T-helper 17 cell (primary cell): ENCODE measurements at regions not wholly inside any gene's neighbourhood (a gene's known extent, or its start where the extent isn't known, plus 50 kb on each side); places are given as distances from the start of the nearest gene placed in this dataset.
"Not testable (repeated sequence)": the region's sequence is repeated elsewhere in the genome, so short reads cannot be mapped to it uniquely, and the experiment has no call there.

Source experiments
- ATAC-seq: fragments of 150-1000 bp; cut with Tn5 transposase; 2 replicates; pipeline ENCODE4 v1.10.0; 2021; ENCODE audit warnings: mild to moderate bottlenecking, moderate library complexity
- DNase-seq, 3 donors: peaks; one replicate each; pipeline versions ENCODE4 v3.0.0 to v3.0.0-alpha.2; 2020 to 2021
- H3K9me3 ChIP-seq: one replicate; pipeline ENCODE4 v1.7.0; 2013; ENCODE audit warnings: low read length, mild to moderate bottlenecking; ENCODE audit not compliant: control insufficient read depth, poor library complexity, severe bottlenecking
- H3K27ac Mint-ChIP-seq: one replicate; pipeline ENCODE4 v1.8.0; 2022; ENCODE audit warnings: mild to moderate bottlenecking, moderate library complexity, mixed read lengths
- H3K27me3 Mint-ChIP-seq: one replicate; pipeline ENCODE4 v1.8.0; 2022; ENCODE audit warnings: mixed read lengths
- H3K36me3 Mint-ChIP-seq: one replicate; pipeline ENCODE4 v1.8.0; 2022; ENCODE audit warnings: low read depth, mixed read lengths
- H3K4me1 Mint-ChIP-seq: one replicate; pipeline ENCODE4 v1.8.0; 2022; ENCODE audit warnings: mild to moderate bottlenecking, mixed read lengths
- H3K4me3 Mint-ChIP-seq: one replicate; pipeline ENCODE4 v1.8.0; 2022; ENCODE audit warnings: mild to moderate bottlenecking, moderate library complexity, mixed read lengths

GRCh38 chr11:95426823-95427462, 195.9 kb upstream of the SESN3 start:
- Mint-ChIP-seq H3K36me3 (no peaks in the 10 kb centered on the region), H3K27me3 (peaks cover 9% of the 10 kb centered on the region), H3K4me1 (no peaks in the 10 kb centered on the region), H3K4me3 (no peak overlapping the region), H3K27ac (no peak overlapping the region)
- no peaks in the 10 kb centered on the region for H3K9me3 ChIP-seq
- DNase-seq (no peak), ATAC-seq (no peak)

DNA sequence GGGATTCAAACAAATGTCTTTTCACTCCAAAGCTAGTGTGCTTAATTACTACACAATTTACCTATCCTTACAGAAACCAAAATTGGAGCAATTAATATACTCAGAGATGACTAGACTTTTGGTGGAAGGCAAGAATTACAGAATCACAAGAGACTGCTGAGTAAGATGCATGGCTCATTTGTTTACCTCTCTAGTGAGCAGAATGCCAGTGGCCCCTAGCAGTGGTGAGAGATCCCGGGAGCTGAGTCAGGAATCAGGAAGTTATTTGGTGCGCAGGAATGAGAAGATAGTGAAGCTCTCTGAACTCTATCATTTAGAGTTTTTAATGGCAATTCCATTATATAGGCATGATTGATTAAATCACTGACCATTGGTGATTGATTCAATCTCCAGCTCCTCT, 188.9 kb upstream of the SESN3 start:
- Mint-ChIP-seq H3K4me1 (no peaks in the 10 kb centered on the region), H3K27ac (no peak overlapping the region), H3K27me3 (no peaks in the 10 kb centered on the region), H3K4me3 (no peak overlapping the region), H3K36me3 (no peaks in the 10 kb centered on the region)
- ATAC-seq (no peak), DNase-seq (no peak)
- H3K9me3 ChIP-seq, result no peaks in the 10 kb centered on the region

DNA sequence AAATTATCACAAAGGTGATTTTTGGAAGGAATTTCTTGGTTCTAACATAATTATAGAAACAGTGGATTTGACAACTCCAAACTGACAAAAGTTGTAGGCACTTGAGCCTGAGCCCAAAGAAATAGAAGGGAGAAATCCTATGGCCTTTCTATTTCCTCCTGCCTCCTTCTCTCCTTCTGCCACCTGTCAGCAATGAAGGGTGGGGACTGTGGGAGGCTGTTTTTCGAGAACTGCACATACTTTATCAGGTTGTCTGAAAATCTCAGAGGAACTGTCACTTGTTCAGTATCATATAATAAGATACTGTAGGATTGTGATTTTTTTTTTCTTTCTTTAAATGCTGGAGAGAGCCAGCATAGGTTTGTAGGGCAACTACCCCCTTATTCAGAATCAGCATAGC, 187.9 kb upstream of the SESN3 start:
- DNase-seq (no peak), ATAC-seq (no peak)
- Mint-ChIP-seq H3K36me3 (no peaks in the 10 kb centered on the region), H3K4me3 (no peak overlapping the region), H3K27ac (no peak overlapping the region), H3K4me1 (no peaks in the 10 kb centered on the region), H3K27me3 (no peaks in the 10 kb centered on the region)
- H3K9me3 ChIP-seq, result no peaks in the 10 kb centered on the region

DNA sequence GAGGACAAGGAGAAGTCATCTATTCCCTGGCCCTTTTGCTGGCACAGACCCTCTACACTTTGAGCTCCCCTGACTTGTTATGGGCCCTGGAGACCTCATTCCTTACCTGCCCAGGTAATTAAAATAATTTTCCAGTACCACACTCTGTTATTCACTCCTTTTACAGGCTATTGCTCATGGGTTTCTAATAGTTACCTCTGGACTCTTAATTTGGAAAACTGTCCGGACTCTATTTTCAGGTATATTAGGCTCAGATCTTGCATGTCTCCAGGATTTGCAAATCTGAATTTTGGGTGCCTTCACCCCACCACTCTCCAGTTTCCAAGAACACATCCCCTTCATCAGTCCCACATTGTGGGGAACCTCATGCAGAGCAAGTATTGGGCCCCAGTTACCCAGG, 186.8 kb upstream of the SESN3 start:
- H3K27me3 Mint-ChIP-seq, result no peaks in the 10 kb centered on the region

DNA sequence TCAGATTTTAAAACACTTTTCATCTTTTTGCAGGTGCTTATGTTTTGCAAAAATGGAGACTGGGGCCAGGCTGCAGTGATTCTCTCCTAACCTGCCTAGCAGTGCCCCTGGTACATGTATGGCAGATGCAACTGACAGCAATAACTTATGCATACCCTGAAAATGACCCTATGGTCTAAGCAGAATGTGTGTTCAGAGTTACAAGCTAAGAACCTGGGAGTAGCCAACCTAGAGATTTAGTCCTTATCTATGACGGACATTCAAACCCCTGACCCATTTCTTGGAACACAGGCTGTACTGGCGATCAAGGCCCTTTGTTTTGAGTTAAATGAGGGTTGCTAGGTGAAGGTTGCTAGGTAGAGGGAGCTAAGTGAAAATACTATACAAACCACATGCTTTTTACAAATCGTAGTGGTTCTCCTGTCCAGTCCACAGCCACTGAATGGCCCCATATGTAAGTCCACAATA, 184.9 kb upstream of the SESN3 start:
- no peak overlapping the region for H3K27ac Mint-ChIP-seq
- no peaks in the 10 kb centered on the region for H3K9me3 ChIP-seq
- peaks cover 2% of the 10 kb centered on the region for H3K4me1 Mint-ChIP-seq
- no peak for DNase-seq
- no peak overlapping the region for H3K4me3 Mint-ChIP-seq
- ATAC-seq, result no peak
- H3K27me3 Mint-ChIP-seq, result no peaks in the 10 kb centered on the region
- no peaks in the 10 kb centered on the region for H3K36me3 Mint-ChIP-seq

More for the DNA sequence above, 186.8 kb upstream of the SESN3 start:
- Mint-ChIP-seq H3K4me1 (no peaks in the 10 kb centered on the region), H3K36me3 (no peaks in the 10 kb centered on the region), H3K27ac (no peak overlapping the region), H3K4me3 (no peak overlapping the region)
- ATAC-seq, result no peak
- H3K9me3 ChIP-seq, result no peaks in the 10 kb centered on the region
- no peak for DNase-seq

DNA sequence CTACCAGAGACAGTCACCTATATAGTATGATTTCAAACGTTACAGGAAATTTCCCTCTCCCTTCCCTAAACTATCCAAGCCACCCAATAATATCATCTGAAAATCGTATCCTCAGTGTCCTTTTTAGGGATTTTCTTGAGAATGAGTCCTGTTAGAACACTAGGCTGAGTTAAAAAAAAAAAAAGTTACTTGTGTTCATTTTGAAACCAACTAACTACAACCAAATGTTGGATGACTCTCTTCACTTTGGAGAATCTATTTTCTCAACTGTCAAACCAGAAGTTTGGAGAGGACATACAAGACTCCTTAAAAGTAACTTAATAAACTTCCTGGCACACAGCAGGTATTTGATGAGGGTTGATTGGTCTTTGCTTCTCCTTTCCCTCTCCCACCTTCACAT, 183.2 kb upstream of the SESN3 start:
- ATAC-seq (no peak), DNase-seq (no peak)
- H3K4me3 Mint-ChIP-seq, result no peak overlapping the region
- no peaks in the 10 kb centered on the region for H3K36me3 Mint-ChIP-seq
- H3K4me1 Mint-ChIP-seq, result peaks cover 5% of the 10 kb centered on the region
- H3K9me3 ChIP-seq, result no peaks in the 10 kb centered on the region
- no peaks in the 10 kb centered on the region for H3K27me3 Mint-ChIP-seq
- no peak overlapping the region for H3K27ac Mint-ChIP-seq

GRCh38 chr11:95413761-95414160, 182.8 kb upstream of the SESN3 start:
- H3K4me3 Mint-ChIP-seq, result no peak overlapping the region

GRCh38 chr11:95413021-95413420, 182.0 kb upstream of the SESN3 start:
- Mint-ChIP-seq H3K4me3 (no peak overlapping the region), H3K27ac (no peak overlapping the region), H3K27me3 (no peaks in the 10 kb centered on the region), H3K36me3 (peaks cover 2% of the 10 kb centered on the region), H3K4me1 (peaks cover 5% of the 10 kb centered on the region)
- DNase-seq (no peak), ATAC-seq (no peak)
- no peaks in the 10 kb centered on the region for H3K9me3 ChIP-seq

More at GRCh38 chr11:95413761-95414160, 182.8 kb upstream of the SESN3 start:
- H3K9me3 ChIP-seq, result no peaks in the 10 kb centered on the region
- no peaks in the 10 kb centered on the region for H3K27me3 Mint-ChIP-seq
- H3K27ac Mint-ChIP-seq, result no peak overlapping the region
- no peak for DNase-seq
- peaks cover 5% of the 10 kb centered on the region for H3K4me1 Mint-ChIP-seq
- no peak for ATAC-seq
- peaks cover 2% of the 10 kb centered on the region for H3K36me3 Mint-ChIP-seq

- ATAC-seq (no peak), DNase-seq (no peak)
- H3K27me3 Mint-ChIP-seq, result no peaks in the 10 kb centered on the region
- peaks cover 5% of the 10 kb centered on the region for H3K4me1 Mint-ChIP-seq
- H3K27ac Mint-ChIP-seq, result no peak overlapping the region
- no peak overlapping the region for H3K4me3 Mint-ChIP-seq
- H3K9me3 ChIP-seq, result no peaks in the 10 kb centered on the region
- peaks cover 2% of the 10 kb centered on the region for H3K36me3 Mint-ChIP-seq
Observed at GRCh38 chr11:95412074-95412473, 181.1 kb upstream of the SESN3 start.

GRCh38 chr11:95410707-95411106, 179.7 kb upstream of the SESN3 start:
- not testable (repeated sequence) for H3K4me1 Mint-ChIP-seq, H3K36me3 Mint-ChIP-seq, H3K27ac Mint-ChIP-seq, H3K4me3 Mint-ChIP-seq, H3K9me3 ChIP-seq, ATAC-seq, DNase-seq, H3K27me3 Mint-ChIP-seq

GRCh38 chr11:95406271-95406670, 175.3 kb upstream of the SESN3 start:
- Mint-ChIP-seq H3K4me1 (peaks cover 5% of the 10 kb centered on the region), H3K36me3 (peaks cover 4% of the 10 kb centered on the region), H3K27me3 (no peaks in the 10 kb centered on the region), H3K4me3 (no peak overlapping the region), H3K27ac (no peak overlapping the region)
- ATAC-seq (no peak), DNase-seq (no peak)
- H3K9me3 ChIP-seq, result no peaks in the 10 kb centered on the region

DNA sequence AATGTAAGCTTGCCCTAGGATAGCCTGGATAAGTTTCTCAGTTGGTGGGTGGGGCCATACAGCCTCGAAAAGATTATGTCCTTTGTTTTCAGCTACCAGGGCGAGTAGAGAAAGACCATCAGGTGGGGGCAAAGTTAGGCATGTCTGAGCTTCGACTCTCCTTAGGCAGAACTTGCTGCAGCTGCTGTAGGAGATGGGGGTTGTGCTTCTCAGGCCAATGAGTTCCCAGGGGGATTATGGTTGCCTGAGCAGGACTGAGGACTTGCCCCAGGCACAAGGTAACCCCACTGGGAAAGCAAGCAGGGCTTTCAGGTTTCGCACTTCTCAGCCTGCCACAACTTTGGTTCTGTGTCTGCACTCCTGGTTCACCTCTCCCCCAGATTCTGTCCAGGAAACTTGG, 173.4 kb upstream of the SESN3 start:
- Mint-ChIP-seq H3K4me3 (no peak overlapping the region), H3K27ac (no peak overlapping the region), H3K4me1 (peaks cover under 1% of the 10 kb centered on the region), H3K27me3 (no peaks in the 10 kb centered on the region), H3K36me3 (peaks cover 4% of the 10 kb centered on the region)
- ATAC-seq (no peak), DNase-seq (no peak)
- H3K9me3 ChIP-seq, result no peaks in the 10 kb centered on the region

DNA sequence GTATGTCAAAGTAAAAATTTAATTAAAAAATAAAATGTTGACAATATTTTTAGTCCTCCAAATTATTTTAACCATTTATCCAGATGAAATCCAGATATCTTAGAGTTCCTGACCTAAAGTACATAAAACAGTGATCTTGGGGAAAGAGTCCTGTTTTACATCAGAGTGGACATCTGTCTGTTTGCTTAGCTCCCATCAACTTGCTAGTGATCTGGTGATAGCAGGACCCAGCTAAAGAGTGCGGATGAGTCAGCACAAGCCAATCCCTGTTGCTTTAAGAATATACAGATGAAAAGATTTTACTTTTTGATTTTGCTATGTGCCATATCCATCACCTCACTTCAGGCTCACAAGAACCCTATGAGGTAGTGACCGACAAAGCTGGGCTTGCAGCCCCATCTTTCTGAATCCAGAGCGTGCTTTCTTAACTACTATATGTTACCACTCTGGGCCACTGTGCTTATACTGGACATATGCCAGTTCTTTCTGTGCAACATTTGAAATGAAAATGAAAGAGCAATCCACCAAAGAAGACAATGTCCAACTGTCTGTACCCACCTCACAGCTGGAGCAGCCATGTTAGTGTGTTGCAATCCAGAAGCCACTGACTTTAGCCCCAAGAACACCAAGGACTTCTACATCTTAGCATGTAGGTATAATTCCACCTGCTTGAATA, 167.6 kb upstream of the SESN3 start:
- H3K9me3 ChIP-seq, result no peaks in the 10 kb centered on the region
- Mint-ChIP-seq H3K27me3 (no peaks in the 10 kb centered on the region), H3K36me3 (no peaks in the 10 kb centered on the region), H3K27ac (no peak overlapping the region), H3K4me1 (peaks cover 3% of the 10 kb centered on the region), H3K4me3 (no peak overlapping the region)
- DNase-seq (no peak), ATAC-seq (no peak)

- Mint-ChIP-seq H3K4me3 (no peak overlapping the region), H3K27me3 (no peaks in the 10 kb centered on the region), H3K4me1 (no peaks in the 10 kb centered on the region), H3K36me3 (peaks cover 2% of the 10 kb centered on the region), H3K27ac (no peak overlapping the region)
- DNase-seq, result no peak
- no peak for ATAC-seq
- H3K9me3 ChIP-seq, result no peaks in the 10 kb centered on the region
Observed at GRCh38 chr11:95392644-95393043, 161.6 kb upstream of the SESN3 start.
